ENCODE measurements at regions not wholly inside any gene's neighbourhood (a gene's known extent, or its start where the extent isn't known, plus 50 kb on each side); places are given as distances from the start of the nearest gene placed in this dataset.

DNA sequence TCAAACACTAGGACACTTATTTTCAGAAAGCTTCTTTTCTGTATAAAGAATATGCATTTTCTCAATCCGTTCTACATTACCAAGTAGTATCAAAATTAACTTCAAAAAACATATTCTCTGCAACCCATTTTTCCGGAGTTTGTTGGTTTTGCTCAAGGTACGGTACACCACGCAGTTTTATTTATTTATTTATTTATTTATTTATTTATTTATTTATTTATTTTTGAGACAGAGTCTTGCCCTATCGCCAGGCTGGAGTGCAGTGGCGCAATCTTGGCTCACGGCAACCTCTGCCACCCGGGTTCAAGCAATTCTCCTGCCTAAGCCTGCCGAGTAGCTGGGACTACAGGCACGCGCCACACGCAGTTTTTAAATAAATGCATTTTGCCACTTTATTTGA, 900.3 kb downstream of the CBLN2 start:
- no peak for TF ChIP-seq GATA2 (IDR thresholded peaks at IDR 0.05; ENCODE audit: low read depth, low read length)
- TF ChIP-seq GATA3 (IDR thresholded peaks at IDR 0.05; ENCODE audit: low read depth, low read length), result no peak
